Neural cell (in vitro differentiated cells): ENCODE measurements at regions not wholly inside any gene's neighbourhood (a gene's known extent, or its start where the extent isn't known, plus 50 kb on each side); places are given as distances from the start of the nearest gene placed in this dataset.

ENCODE experiments used
- EP300 ChIP-seq: fragments of 450-650 bp; conservative IDR thresholded peaks from 2 replicates; pipeline ENCODE4 v1.6.1; 2014; ENCODE audit warnings: antibody characterized with exemption, mild to moderate bottlenecking, moderate library complexity; ENCODE audit not compliant: poor library complexity, severe bottlenecking
- EZH2 ChIP-seq: fragments of 200-600, 300-800 bp; shearing (Covaris generic), sonication (generic); IDR thresholded peaks from 2 replicates; pipeline ENCODE4 v1.6.1; 2014; ENCODE audit warnings: antibody characterized with exemption, low read length, borderline replicate concordance, mild to moderate bottlenecking; ENCODE audit not compliant: insufficient read depth, poor library complexity, severe bottlenecking
- POLR2AphosphoS5 ChIP-seq: IDR thresholded peaks from 2 replicates; pipeline ENCODE4 v1.6.1; 2012
- TF ChIP-seq, protein P1 (sequence below): fragments of 450-650 bp; IDR thresholded peaks from 2 replicates; pipeline ENCODE4 v1.5.1; 2014; ENCODE audit warnings: antibody characterized with exemption, mild to moderate bottlenecking, moderate library complexity; ENCODE audit not compliant: poor library complexity, severe bottlenecking
- TF ChIP-seq, protein P2 (sequence below): IDR thresholded peaks from 2 replicates; pipeline ENCODE4 v1.6.1; 2012; ENCODE audit warnings: borderline replicate concordance

DNA sequence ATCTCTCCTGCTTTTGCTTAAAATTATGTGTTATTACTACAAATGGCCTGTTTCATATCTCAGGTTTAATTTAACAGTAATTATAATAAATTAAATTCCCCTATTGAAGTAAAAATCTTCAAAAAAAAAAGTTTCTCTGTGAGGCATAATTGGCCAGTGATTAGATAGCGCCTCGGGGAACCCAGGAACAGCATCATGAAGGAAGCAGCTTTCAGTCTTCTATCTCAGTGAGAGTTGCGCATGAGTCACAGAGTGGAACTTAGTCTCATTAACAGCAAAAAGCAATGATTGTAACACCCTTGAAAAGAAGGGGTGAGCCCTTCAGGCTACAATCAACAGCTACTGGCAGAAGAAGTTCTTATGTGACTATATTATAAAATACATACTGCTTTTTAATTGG lies 506.2 kb upstream of the ZWINT start:
- TF ChIP-seq, protein P1, sequence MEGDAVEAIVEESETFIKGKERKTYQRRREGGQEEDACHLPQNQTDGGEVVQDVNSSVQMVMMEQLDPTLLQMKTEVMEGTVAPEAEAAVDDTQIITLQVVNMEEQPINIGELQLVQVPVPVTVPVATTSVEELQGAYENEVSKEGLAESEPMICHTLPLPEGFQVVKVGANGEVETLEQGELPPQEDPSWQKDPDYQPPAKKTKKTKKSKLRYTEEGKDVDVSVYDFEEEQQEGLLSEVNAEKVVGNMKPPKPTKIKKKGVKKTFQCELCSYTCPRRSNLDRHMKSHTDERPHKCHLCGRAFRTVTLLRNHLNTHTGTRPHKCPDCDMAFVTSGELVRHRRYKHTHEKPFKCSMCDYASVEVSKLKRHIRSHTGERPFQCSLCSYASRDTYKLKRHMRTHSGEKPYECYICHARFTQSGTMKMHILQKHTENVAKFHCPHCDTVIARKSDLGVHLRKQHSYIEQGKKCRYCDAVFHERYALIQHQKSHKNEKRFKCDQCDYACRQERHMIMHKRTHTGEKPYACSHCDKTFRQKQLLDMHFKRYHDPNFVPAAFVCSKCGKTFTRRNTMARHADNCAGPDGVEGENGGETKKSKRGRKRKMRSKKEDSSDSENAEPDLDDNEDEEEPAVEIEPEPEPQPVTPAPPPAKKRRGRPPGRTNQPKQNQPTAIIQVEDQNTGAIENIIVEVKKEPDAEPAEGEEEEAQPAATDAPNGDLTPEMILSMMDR: no peak
- TF ChIP-seq EZH2 (no peak), POLR2AphosphoS5 (no peak), EP300 (no peak)
- TF ChIP-seq, protein P2, sequence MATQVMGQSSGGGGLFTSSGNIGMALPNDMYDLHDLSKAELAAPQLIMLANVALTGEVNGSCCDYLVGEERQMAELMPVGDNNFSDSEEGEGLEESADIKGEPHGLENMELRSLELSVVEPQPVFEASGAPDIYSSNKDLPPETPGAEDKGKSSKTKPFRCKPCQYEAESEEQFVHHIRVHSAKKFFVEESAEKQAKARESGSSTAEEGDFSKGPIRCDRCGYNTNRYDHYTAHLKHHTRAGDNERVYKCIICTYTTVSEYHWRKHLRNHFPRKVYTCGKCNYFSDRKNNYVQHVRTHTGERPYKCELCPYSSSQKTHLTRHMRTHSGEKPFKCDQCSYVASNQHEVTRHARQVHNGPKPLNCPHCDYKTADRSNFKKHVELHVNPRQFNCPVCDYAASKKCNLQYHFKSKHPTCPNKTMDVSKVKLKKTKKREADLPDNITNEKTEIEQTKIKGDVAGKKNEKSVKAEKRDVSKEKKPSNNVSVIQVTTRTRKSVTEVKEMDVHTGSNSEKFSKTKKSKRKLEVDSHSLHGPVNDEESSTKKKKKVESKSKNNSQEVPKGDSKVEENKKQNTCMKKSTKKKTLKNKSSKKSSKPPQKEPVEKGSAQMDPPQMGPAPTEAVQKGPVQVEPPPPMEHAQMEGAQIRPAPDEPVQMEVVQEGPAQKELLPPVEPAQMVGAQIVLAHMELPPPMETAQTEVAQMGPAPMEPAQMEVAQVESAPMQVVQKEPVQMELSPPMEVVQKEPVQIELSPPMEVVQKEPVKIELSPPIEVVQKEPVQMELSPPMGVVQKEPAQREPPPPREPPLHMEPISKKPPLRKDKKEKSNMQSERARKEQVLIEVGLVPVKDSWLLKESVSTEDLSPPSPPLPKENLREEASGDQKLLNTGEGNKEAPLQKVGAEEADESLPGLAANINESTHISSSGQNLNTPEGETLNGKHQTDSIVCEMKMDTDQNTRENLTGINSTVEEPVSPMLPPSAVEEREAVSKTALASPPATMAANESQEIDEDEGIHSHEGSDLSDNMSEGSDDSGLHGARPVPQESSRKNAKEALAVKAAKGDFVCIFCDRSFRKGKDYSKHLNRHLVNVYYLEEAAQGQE: no peak
